ENCODE measurements at regions not wholly inside any gene's neighbourhood (a gene's known extent, or its start where the extent isn't known, plus 50 kb on each side); places are given as distances from the start of the nearest gene placed in this dataset.

GRCh38 chr15:70453766-70454165 is 309.6 kb downstream of the UACA start:
- Histone ChIP-seq H3K9me3 (no peaks in the 10 kb centered on the region), H3K27ac (no peak overlapping the region), H3K27me3 (peaks cover 0 to 2% (median 0%) of the 10 kb centered on the region in 3 donors), H3K36me3 (no peaks in the 10 kb centered on the region), H3K4me3 (no peak overlapping the region), H3K4me1 (peaks cover 7 to 16% (median 11%) of the 10 kb centered on the region in 4 donors)
- intact Hi-C loops (cut with DNase I; ENCODE audit: low total_unique reads) = no loop called here
- 81 to 89% (median 87%) methylated on average over 5 of the region's 5 CpGs for WGBS, 5 donors
- TF ChIP-seq CTCF (IDR thresholded peaks at IDR 0.05) = no peak
- no peak for TF ChIP-seq POLR2A (IDR thresholded peaks at IDR 0.05)
- no peak for TF ChIP-seq POLR2AphosphoS5 (IDR thresholded peaks at IDR 0.05)
- no peak for TF ChIP-seq EP300 (IDR thresholded peaks at IDR 0.05)
- DNase-seq = no peak

GRCh38 chr15:70453238-70453637 is 310.1 kb downstream of the UACA start:
- H3K4me3 ChIP-seq = no peak overlapping the region
- intact Hi-C loops (cut with DNase I; ENCODE audit: low total_unique reads) = no loop called here
- TF ChIP-seq POLR2A (IDR thresholded peaks at IDR 0.05) (no peak), CTCF (IDR thresholded peaks at IDR 0.05) (no peak), EP300 (IDR thresholded peaks at IDR 0.05) (no peak), POLR2AphosphoS5 (IDR thresholded peaks at IDR 0.05) (no peak)
- H3K36me3 ChIP-seq = no peaks in the 10 kb centered on the region
- 76 to 84% (median 81%) methylated on average over 6 of the region's 6 CpGs for WGBS, 5 donors
- H3K4me1 ChIP-seq = peaks cover 7 to 20% (median 14%) of the 10 kb centered on the region in 4 donors
- DNase-seq = no peak
- no peak overlapping the region for H3K27ac ChIP-seq
- H3K27me3 ChIP-seq = peaks cover 0 to 8% (median 0%) of the 10 kb centered on the region in 3 donors
- no peaks in the 10 kb centered on the region for H3K9me3 ChIP-seq

- no peaks in the 10 kb centered on the region for H3K9me3 ChIP-seq
- WGBS, 5 donors = 45 to 53% (median 48%) methylated on average over 23 to 26 of the region's 26 CpGs
- TF ChIP-seq POLR2AphosphoS5 (IDR thresholded peaks at IDR 0.05) = peak in 1 of 3 donors; percentile 59
- TF ChIP-seq EP300 (IDR thresholded peaks at IDR 0.05) = no peak
- TF ChIP-seq POLR2A (IDR thresholded peaks at IDR 0.05) = no peak
- no peak for TF ChIP-seq CTCF (IDR thresholded peaks at IDR 0.05)
- peak overlapping the region in 2 of 5 donors; percentile 31 to 38 for H3K27ac ChIP-seq
- DNase-seq = peak; percentile 63 to 75
- no peak overlapping the region for H3K4me3 ChIP-seq
- H3K27me3 ChIP-seq = peaks cover 0 to 9% (median 0%) of the 10 kb centered on the region in 3 donors
- H3K4me1 ChIP-seq = peaks cover 13 to 32% (median 25%) of the 10 kb centered on the region in 4 donors
- H3K36me3 ChIP-seq = no peaks in the 10 kb centered on the region
- intact Hi-C loops (cut with DNase I; ENCODE audit: low total_unique reads) = no loop called here
Observed at GRCh38 chr15:70451821-70452653, 311.3 kb downstream of the UACA start.

- no peak for DNase-seq
- Histone ChIP-seq H3K27ac (no peak overlapping the region), H3K4me1 (peaks cover 13 to 33% (median 26%) of the 10 kb centered on the region in 4 donors), H3K4me3 (no peak overlapping the region), H3K36me3 (no peaks in the 10 kb centered on the region), H3K27me3 (peaks cover 0 to 9% (median 0%) of the 10 kb centered on the region in 3 donors), H3K9me3 (no peaks in the 10 kb centered on the region)
- TF ChIP-seq CTCF (IDR thresholded peaks at IDR 0.05) (no peak), EP300 (IDR thresholded peaks at IDR 0.05) (no peak)
- intact Hi-C loops (cut with DNase I; ENCODE audit: low total_unique reads) = no loop called here
- WGBS, 5 donors = 75 to 85% (median 83%) methylated on average over 3 of the region's 3 CpGs
Observed at GRCh38 chr15:70450142-70450443, 313.3 kb downstream of the UACA start.

All from stomach (tissue), 8 donors.